Breast epithelium (tissue), 3 donors: ENCODE measurements at regions not wholly inside any gene's neighbourhood (a gene's known extent, or its start where the extent isn't known, plus 50 kb on each side); places are given as distances from the start of the nearest gene placed in this dataset.

Source experiments
- POLR2A ChIP-seq: fragments of 450-650 bp; IDR thresholded peaks from one replicate; pipeline ENCODE4 v1.6.1; 2016; ENCODE audit warnings: antibody characterized with exemption, mild to moderate bottlenecking, moderate library complexity
- POLR2AphosphoS5 ChIP-seq, 3 donors: sonication (generic); formaldehyde crosslinking; IDR thresholded peaks; one replicate each; pipeline ENCODE4 v1.6.1; 2017; ENCODE audit warnings: antibody characterized with exemption in 3 of 3
- TF ChIP-seq, protein P1 (sequence below), 3 donors: fragments of 450-650 bp; IDR thresholded peaks; one replicate each; pipeline ENCODE4 v1.5.1; 2016 to 2017; ENCODE audit warnings: antibody characterized with exemption in 3 of 3, mild to moderate bottlenecking in 3 of 3, moderate library complexity in 3 of 3

DNA sequence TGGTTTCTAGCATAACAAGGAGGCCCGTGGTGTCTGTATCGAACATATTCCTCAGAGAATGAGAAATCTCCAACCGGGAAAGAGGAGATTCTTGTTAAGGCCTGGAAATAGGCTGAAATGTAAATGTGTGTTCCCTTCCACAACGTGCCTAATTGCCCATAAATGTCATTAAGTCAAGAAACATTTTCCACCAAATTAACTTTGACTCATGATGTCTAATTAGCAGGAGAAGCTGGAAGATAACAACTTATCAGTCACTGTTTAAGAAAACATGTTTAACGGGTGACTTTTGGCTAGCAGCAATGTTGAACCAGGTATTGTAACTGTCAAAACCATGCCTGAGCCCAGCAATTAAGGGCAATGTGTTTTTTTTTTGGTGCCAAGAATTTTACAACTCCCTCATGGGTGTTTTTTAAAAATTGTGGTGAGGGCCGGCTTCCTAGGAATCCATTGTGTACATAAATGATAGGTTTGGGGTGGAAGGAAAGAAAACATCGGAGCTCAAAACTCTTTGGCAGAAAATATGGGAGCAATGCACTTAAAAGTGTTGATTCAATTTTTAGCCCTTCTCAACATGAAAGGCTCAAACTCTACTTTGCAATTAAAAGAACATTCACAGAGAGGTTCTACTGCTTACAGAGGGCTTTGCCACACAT, 67.0 kb downstream of the OLIG1 start:
- TF ChIP-seq, protein P1, sequence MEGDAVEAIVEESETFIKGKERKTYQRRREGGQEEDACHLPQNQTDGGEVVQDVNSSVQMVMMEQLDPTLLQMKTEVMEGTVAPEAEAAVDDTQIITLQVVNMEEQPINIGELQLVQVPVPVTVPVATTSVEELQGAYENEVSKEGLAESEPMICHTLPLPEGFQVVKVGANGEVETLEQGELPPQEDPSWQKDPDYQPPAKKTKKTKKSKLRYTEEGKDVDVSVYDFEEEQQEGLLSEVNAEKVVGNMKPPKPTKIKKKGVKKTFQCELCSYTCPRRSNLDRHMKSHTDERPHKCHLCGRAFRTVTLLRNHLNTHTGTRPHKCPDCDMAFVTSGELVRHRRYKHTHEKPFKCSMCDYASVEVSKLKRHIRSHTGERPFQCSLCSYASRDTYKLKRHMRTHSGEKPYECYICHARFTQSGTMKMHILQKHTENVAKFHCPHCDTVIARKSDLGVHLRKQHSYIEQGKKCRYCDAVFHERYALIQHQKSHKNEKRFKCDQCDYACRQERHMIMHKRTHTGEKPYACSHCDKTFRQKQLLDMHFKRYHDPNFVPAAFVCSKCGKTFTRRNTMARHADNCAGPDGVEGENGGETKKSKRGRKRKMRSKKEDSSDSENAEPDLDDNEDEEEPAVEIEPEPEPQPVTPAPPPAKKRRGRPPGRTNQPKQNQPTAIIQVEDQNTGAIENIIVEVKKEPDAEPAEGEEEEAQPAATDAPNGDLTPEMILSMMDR (IDR thresholded peaks at IDR 0.05) = no peak
- TF ChIP-seq POLR2AphosphoS5 (IDR thresholded peaks at IDR 0.05) (no peak), POLR2A (no peak)
